SK-N-SH treated with all-trans-retinoic acid at 6 μM for 48 hours (cell line): ENCODE measurements at regions not wholly inside any gene's neighbourhood (a gene's known extent, or its start where the extent isn't known, plus 50 kb on each side); places are given as distances from the start of the nearest gene placed in this dataset.

Experiments used
- ARNTL ChIP-seq: fragments of 450-650 bp; formaldehyde crosslinking; IDR thresholded peaks from 2 replicates; pipeline ENCODE4 v1.5.0; 2020; ENCODE audit warnings: low read depth, mild to moderate bottlenecking, moderate library complexity, borderline replicate concordance
- BACH2 ChIP-seq: fragments of 250-450 bp; sonication (Bioruptor Pico); IDR thresholded peaks from 2 replicates; pipeline ENCODE4 v1.9.0; 2021; ENCODE audit warnings: mild to moderate bottlenecking, borderline replicate concordance
- ESRRG ChIP-seq: fragments of 250-450 bp; sonication (Bioruptor Pico); IDR thresholded peaks from 2 replicates; pipeline ENCODE4 v1.6.1; 2021; ENCODE audit warnings: mild to moderate bottlenecking
- GLIS3 ChIP-seq: fragments of 250-450 bp; sonication (Bioruptor Pico); IDR thresholded peaks from 2 replicates; pipeline ENCODE4 v1.5.0; 2020; ENCODE audit warnings: mild to moderate bottlenecking, moderate library complexity
- OSR1 ChIP-seq: fragments of 250-450 bp; sonication (Bioruptor Pico); IDR thresholded peaks from 2 replicates; pipeline ENCODE4 v1.8.0; 2022; ENCODE audit warnings: moderate library complexity, mild to moderate bottlenecking, inconsistent platforms
- RARB ChIP-seq: fragments of 250-450 bp; sonication (Bioruptor Pico); IDR thresholded peaks from 2 replicates; pipeline ENCODE4 v1.8.0; 2021; ENCODE audit warnings: mild to moderate bottlenecking, moderate library complexity
- SNAI2 ChIP-seq: fragments of 250-450 bp; sonication (Bioruptor Pico); IDR thresholded peaks from 2 replicates; pipeline ENCODE4 v1.5.0; 2020; ENCODE audit warnings: mild to moderate bottlenecking, moderate library complexity
- TCF4 ChIP-seq: fragments of 250-450 bp; sonication (Bioruptor Pico); IDR thresholded peaks from 2 replicates; pipeline ENCODE4 v1.8.0; 2021; ENCODE audit warnings: mild to moderate bottlenecking, moderate library complexity, borderline replicate concordance
- ZFP30 ChIP-seq: fragments of 450-650 bp; formaldehyde crosslinking; IDR thresholded peaks from 2 replicates; pipeline ENCODE4 v1.5.0; 2022; ENCODE audit warnings: mild to moderate bottlenecking, moderate library complexity
- ZNF565 ChIP-seq: fragments of 450-650 bp; formaldehyde crosslinking; conservative IDR thresholded peaks from 2 replicates; pipeline ENCODE4 v1.5.0; 2020; ENCODE audit warnings: low read depth, mild to moderate bottlenecking, moderate library complexity
- ZNF70 ChIP-seq: fragments of 450-650 bp; formaldehyde crosslinking; IDR thresholded peaks from 2 replicates; pipeline ENCODE4 v1.5.0; 2020; ENCODE audit warnings: mild to moderate bottlenecking, moderate library complexity
- TF ChIP-seq, protein P1 (sequence below): fragments of 250-450 bp; sonication (Bioruptor Pico); IDR thresholded peaks from 2 replicates; pipeline ENCODE4 v1.8.0; 2020; ENCODE audit warnings: mild to moderate bottlenecking, moderate library complexity, borderline replicate concordance
- TF ChIP-seq, protein P2 (sequence below): fragments of 250-450 bp; sonication (Bioruptor Pico); IDR thresholded peaks from 2 replicates; pipeline ENCODE4 v1.5.1; 2020; ENCODE audit warnings: low read depth, mild to moderate bottlenecking, moderate library complexity
- TF ChIP-seq, protein P3 (sequence below): fragments of 250-450 bp; sonication (Bioruptor Pico); IDR thresholded peaks from 2 replicates; pipeline ENCODE4 v1.8.0; 2021; ENCODE audit warnings: low read depth, mild to moderate bottlenecking, moderate library complexity, borderline replicate concordance

DNA sequence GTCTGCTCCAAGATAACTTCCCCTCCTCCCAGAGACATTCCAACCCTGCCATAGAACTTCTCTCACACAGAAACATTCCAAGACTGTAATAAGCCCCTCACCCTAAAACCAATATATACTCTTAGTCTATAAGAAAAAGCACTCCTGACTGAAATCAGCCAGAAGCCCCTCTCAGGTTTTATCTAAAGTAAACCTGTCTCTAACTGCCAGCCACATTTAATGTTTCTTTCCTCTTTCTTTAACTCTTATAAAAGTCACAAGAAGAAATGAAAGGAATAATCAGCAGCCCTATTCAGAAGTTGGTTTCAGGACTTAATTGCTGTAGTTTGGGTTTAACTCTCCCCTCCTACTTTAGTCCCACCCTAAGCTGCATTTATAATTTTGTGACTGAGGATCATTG is 165.0 kb upstream of the ZCCHC13 start:
- TF ChIP-seq ESRRG (CRISPR knock-in tag), result no peak
- TF ChIP-seq ZNF70, result no peak
- TF ChIP-seq BACH2, result no peak
- TF ChIP-seq SNAI2 (CRISPR knock-in tag), result no peak
- TF ChIP-seq ARNTL (CRISPR knock-in tag), result no peak
- no peak for TF ChIP-seq RARB (CRISPR knock-in tag)
- no peak for TF ChIP-seq GLIS3 (CRISPR knock-in tag)
- TF ChIP-seq, protein P1, sequence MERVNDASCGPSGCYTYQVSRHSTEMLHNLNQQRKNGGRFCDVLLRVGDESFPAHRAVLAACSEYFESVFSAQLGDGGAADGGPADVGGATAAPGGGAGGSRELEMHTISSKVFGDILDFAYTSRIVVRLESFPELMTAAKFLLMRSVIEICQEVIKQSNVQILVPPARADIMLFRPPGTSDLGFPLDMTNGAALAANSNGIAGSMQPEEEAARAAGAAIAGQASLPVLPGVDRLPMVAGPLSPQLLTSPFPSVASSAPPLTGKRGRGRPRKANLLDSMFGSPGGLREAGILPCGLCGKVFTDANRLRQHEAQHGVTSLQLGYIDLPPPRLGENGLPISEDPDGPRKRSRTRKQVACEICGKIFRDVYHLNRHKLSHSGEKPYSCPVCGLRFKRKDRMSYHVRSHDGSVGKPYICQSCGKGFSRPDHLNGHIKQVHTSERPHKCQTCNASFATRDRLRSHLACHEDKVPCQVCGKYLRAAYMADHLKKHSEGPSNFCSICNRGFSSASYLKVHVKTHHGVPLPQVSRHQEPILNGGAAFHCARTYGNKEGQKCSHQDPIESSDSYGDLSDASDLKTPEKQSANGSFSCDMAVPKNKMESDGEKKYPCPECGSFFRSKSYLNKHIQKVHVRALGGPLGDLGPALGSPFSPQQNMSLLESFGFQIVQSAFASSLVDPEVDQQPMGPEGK, result no peak
- TF ChIP-seq, protein P2, sequence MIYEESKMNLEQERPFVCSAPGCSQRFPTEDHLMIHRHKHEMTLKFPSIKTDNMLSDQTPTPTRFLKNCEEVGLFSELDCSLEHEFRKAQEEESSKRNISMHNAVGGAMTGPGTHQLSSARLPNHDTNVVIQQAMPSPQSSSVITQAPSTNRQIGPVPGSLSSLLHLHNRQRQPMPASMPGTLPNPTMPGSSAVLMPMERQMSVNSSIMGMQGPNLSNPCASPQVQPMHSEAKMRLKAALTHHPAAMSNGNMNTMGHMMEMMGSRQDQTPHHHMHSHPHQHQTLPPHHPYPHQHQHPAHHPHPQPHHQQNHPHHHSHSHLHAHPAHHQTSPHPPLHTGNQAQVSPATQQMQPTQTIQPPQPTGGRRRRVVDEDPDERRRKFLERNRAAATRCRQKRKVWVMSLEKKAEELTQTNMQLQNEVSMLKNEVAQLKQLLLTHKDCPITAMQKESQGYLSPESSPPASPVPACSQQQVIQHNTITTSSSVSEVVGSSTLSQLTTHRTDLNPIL (CRISPR knock-in tag), result no peak
- no peak for TF ChIP-seq ZNF565 (CRISPR knock-in tag)
- TF ChIP-seq, protein P3, sequence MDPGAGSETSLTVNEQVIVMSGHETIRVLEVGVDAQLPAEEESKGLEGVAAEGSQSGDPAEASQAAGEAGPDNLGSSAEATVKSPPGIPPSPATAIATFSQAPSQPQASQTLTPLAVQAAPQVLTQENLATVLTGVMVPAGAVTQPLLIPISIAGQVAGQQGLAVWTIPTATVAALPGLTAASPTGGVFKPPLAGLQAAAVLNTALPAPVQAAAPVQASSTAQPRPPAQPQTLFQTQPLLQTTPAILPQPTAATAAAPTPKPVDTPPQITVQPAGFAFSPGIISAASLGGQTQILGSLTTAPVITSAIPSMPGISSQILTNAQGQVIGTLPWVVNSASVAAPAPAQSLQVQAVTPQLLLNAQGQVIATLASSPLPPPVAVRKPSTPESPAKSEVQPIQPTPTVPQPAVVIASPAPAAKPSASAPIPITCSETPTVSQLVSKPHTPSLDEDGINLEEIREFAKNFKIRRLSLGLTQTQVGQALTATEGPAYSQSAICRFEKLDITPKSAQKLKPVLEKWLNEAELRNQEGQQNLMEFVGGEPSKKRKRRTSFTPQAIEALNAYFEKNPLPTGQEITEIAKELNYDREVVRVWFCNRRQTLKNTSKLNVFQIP, result no peak
- no peak for TF ChIP-seq OSR1 (CRISPR knock-in tag)
- no peak for TF ChIP-seq TCF4 (CRISPR knock-in tag)
- TF ChIP-seq ZFP30 (CRISPR knock-in tag), result no peak
